ENCODE measurements at regions not wholly inside any gene's neighbourhood (a gene's known extent, or its start where the extent isn't known, plus 50 kb on each side); places are given as distances from the start of the nearest gene placed in this dataset.
"Not testable (repeated sequence)": the region's sequence is repeated elsewhere in the genome, so short reads cannot be mapped to it uniquely, and the experiment has no call there.

- DNase-seq: no peak
- H3K4me3 Mint-ChIP-seq: no peak overlapping the region
- TF ChIP-seq CTCF (IDR thresholded peaks at IDR 0.05): no peak
- H3K9me3 Mint-ChIP-seq: peaks cover 97% of the 10 kb centered on the region
- no peaks in the 10 kb centered on the region for H3K27me3 Mint-ChIP-seq (ENCODE audit: low read depth, poor library complexity)
- H3K4me1 Mint-ChIP-seq: no peaks in the 10 kb centered on the region
- no peak overlapping the region for H3K27ac Mint-ChIP-seq
- H3K36me3 Mint-ChIP-seq (ENCODE audit: low read depth): no peaks in the 10 kb centered on the region
These were observed 636.9 kb downstream of the TMEM121 start for GRCh38 chr14:106163316-106163715.

- H3K27me3 Mint-ChIP-seq (ENCODE audit: low read depth, poor library complexity); H3K4me1 Mint-ChIP-seq; DNase-seq; H3K36me3 Mint-ChIP-seq (ENCODE audit: low read depth); H3K4me3 Mint-ChIP-seq; H3K27ac Mint-ChIP-seq: not testable (repeated sequence)
- H3K9me3 Mint-ChIP-seq: peaks cover 95% of the 10 kb centered on the region
These were observed 637.4 kb downstream of the TMEM121 start for GRCh38 chr14:106163812-106164211.

GRCh38 chr14:106166232-106166631 is 639.8 kb downstream of the TMEM121 start:
- TF ChIP-seq CTCF (IDR thresholded peaks at IDR 0.05): no peak
- Mint-ChIP-seq H3K9me3 (peaks cover 89% of the 10 kb centered on the region), H3K4me1 (no peaks in the 10 kb centered on the region), H3K36me3 (ENCODE audit: low read depth) (no peaks in the 10 kb centered on the region), H3K4me3 (no peak overlapping the region), H3K27me3 (ENCODE audit: low read depth, poor library complexity) (no peaks in the 10 kb centered on the region), H3K27ac (no peak overlapping the region)
- DNase-seq: no peak

GRCh38 chr14:106166650-106167204 is 640.3 kb downstream of the TMEM121 start:
- TF ChIP-seq CTCF (IDR thresholded peaks at IDR 0.05): no peak
- H3K9me3 Mint-ChIP-seq: peaks cover 89% of the 10 kb centered on the region
- no peaks in the 10 kb centered on the region for H3K27me3 Mint-ChIP-seq (ENCODE audit: low read depth, poor library complexity)
- no peaks in the 10 kb centered on the region for H3K36me3 Mint-ChIP-seq (ENCODE audit: low read depth)
- no peak overlapping the region for H3K27ac Mint-ChIP-seq
- no peak for DNase-seq
- no peak overlapping the region for H3K4me3 Mint-ChIP-seq
- no peaks in the 10 kb centered on the region for H3K4me1 Mint-ChIP-seq

- H3K4me3 Mint-ChIP-seq; H3K27me3 Mint-ChIP-seq (ENCODE audit: low read depth, poor library complexity); H3K36me3 Mint-ChIP-seq (ENCODE audit: low read depth); H3K4me1 Mint-ChIP-seq; DNase-seq; H3K27ac Mint-ChIP-seq: not testable (repeated sequence)
- H3K9me3 Mint-ChIP-seq: peaks cover 77% of the 10 kb centered on the region
These were observed 643.8 kb downstream of the TMEM121 start for GRCh38 chr14:106170163-106170658.

- Mint-ChIP-seq H3K4me1 (no peaks in the 10 kb centered on the region), H3K36me3 (ENCODE audit: low read depth) (no peaks in the 10 kb centered on the region), H3K27ac (no peak overlapping the region), H3K27me3 (ENCODE audit: low read depth, poor library complexity) (peaks cover 2% of the 10 kb centered on the region), H3K4me3 (no peak overlapping the region), H3K9me3 (peaks cover 79% of the 10 kb centered on the region)
- no peak for TF ChIP-seq CTCF (IDR thresholded peaks at IDR 0.05)
- DNase-seq: no peak
These were observed 647.8 kb downstream of the TMEM121 start for GRCh38 chr14:106174206-106174605.

- not testable (repeated sequence) for H3K4me3 Mint-ChIP-seq; H3K27ac Mint-ChIP-seq; H3K27me3 Mint-ChIP-seq (ENCODE audit: low read depth, poor library complexity); H3K36me3 Mint-ChIP-seq (ENCODE audit: low read depth); DNase-seq; H3K4me1 Mint-ChIP-seq
- H3K9me3 Mint-ChIP-seq: peaks cover 89% of the 10 kb centered on the region
These were observed 651.2 kb downstream of the TMEM121 start for GRCh38 chr14:106177266-106178246.
